ENCODE measurements at regions not wholly inside any gene's neighbourhood (a gene's known extent, or its start where the extent isn't known, plus 50 kb on each side); places are given as distances from the start of the nearest gene placed in this dataset.

DNA sequence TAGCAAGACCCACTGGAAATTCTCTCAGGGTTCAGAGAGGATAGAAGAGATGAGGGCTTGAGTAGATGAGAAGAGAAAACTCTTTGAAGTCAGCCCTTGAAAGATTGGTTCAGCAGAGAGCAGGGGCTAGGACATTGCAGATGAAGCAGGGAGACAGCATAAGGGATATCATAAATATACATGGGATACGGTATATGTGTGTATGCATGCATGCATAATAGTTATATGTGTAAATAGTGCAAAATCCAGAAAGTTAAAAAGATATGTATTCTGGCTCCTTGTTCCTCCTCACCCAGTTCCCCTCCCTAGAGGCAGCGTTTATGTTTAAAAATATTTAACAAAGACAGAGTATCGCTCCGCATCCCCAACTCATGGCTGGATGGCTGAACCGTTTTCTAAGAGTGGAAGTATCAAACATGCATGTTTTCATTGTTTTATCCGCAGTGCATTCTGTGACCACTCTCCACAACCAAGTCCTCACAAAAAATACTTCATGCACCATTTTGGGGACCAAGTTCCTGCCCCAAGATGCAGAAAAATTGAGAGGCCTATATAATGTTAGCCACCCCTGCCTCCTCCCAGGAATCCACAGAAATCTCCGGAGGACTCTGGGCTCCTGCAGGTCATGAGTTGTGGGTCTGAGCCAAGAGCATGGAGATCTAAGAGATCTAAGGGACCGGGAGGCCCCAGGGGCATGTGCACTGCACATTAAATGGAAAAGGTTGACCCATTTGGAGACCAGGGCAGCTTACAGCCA, 119.5 kb downstream of the MTX3 start:
- no peak for DNase-seq (ENCODE audit: low read depth, low spot score)

- no peak for DNase-seq (ENCODE audit: low read depth, low spot score)
Observed at GRCh38 chr5:79868163-79868670, 122.8 kb downstream of the MTX3 start.

GRCh38 chr5:79865579-79865978, 125.5 kb downstream of the MTX3 start:
- no peak for DNase-seq (ENCODE audit: low read depth, low spot score)

DNA sequence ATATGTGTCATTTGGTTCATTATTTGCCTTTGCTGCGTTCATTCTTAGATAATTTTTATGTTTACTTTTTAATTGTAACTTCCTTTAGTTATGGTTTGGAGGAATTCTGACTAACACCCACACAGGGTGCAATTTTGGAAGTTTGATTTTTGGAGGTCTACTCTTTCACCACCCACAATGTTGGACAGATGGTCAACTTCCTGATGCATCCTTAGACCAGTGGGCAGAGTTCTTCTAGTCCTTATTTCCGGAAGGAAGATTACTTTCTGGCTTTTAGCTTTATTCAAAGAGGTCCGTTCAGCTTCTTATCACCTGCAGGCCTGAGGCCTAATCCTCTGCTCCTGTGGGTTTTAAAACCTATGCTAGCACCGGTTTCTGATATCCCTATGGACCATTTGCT, 126.7 kb downstream of the MTX3 start:
- no peak for DNase-seq (ENCODE audit: low read depth, low spot score)

- DNase-seq (ENCODE audit: low read depth, low spot score), result no peak
Observed at GRCh38 chr5:79859588-79859987, 131.5 kb downstream of the MTX3 start.

GRCh38 chr5:79858410-79858723, 132.7 kb downstream of the MTX3 start:
- DNase-seq (ENCODE audit: low read depth, low spot score), result no peak

DNA sequence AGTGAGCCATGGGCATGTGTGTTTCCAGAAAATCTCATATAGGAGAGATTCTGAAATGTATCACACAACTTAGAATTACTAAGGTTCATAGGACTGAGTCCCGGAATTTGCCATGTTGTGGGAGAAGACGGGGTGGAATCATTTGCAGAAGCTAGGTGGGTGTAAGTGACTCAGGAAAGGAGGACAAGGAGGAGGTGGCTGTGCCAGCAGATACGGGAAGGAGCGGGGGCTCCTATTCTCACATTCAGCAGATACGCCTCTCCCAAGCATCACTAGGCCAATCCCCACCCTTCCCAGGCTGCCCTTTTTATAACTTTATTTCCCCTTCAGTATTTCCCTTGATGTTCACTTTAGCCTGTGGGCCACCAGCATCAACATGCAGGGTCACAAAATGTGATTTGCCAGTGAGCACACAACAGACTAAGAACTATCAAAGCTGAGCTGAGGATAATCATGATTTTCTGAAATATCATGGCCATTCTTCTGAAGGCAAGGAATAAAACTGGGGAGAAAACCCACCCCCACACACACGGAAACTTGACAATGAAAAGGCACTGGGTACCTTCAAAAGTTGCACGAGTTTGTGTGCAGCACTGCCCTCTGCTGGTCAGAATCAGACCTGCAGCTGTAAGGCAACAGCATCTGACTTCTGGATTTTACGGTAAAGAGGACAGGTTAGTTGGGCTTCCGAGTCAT, 133.2 kb downstream of the MTX3 start:
- peak; percentile 15 for DNase-seq (ENCODE audit: low read depth, low spot score)

DNA sequence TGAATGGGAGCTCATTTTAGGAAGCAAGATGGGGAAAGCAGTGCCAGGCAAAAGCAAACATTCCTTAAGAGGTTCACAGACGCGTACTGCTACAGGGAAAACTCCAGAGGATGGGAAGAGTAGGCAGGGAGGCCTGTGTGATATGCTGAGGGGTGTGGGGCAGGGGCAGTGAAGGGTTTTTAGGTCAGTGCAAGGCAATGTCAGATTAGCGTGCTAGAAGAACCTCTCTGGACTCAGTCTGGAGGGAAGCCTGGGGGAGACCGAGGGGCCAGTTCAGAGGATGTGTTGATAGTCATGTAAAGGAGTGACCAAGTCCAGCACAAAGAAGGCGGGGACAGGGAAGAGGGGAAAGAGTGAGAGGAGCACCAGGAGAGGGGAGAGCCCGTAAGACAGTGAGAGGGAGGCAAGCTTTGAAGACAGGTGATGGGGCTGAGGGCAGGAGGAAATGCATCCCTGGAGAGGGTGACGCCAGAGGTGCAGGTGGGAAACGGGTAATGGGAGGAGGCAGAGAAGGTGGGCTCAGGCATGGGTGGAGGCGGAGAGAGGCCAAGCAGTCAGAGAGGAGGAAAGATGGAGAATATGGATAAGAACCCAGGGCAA, 134.5 kb downstream of the MTX3 start:
- DNase-seq (ENCODE audit: low read depth, low spot score), result no peak

DNA sequence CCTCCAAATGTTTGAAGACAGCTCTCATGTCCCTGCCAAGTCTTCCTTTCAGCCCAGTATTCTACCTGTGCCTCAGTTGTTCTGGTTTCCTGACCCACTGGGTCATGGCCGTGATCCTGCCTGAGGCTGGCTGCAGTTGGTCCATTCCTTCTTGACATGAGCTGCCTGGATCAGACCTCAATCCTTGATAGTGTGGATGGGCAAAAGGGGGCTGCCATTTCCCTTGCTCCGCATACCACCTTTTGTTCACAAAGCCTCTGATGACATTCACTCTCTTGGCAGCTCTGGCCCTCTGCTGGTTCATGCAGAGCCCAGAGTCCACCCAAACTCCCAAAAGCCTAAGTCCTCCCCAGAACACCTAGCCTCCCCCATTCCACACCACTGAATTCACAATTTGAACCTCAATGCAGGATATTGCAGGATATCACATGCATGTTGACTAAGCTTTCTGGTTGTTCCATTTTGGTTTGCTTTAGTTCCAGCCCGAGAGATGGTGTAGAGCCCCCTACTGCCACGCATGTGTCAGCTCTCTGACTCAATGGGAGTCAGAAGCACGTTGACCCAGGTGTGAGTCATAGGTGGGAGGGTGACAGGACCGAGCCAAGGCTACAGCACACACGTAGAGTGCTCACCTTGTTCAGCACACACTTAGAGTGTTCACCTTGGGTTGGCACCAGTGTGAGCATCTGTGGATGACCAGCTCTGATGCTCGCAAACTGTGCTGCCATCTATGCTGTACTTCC, 137.2 kb downstream of the MTX3 start:
- DNase-seq (ENCODE audit: low read depth, low spot score), result no peak

DNA sequence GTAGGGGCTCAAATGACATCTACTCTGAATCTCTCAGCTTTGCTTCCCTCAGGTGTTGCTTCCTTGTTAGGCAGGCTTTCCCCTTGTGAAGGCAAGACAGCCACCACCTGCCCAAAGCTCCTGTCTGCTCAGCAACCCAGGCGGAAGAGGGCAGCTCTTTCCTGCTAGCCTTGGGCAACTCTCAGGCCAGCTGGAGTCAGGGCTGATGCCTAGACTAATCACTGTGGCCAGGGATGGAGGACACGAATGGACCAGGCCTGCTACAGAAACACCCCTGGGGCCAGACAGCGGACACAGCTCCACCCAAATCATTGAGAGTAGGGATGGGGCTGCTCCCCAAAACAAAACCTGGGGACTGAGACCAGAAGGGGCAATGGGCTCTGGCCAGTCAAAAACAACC, 138.0 kb downstream of the MTX3 start:
- DNase-seq (ENCODE audit: low read depth, low spot score), result no peak

DNA sequence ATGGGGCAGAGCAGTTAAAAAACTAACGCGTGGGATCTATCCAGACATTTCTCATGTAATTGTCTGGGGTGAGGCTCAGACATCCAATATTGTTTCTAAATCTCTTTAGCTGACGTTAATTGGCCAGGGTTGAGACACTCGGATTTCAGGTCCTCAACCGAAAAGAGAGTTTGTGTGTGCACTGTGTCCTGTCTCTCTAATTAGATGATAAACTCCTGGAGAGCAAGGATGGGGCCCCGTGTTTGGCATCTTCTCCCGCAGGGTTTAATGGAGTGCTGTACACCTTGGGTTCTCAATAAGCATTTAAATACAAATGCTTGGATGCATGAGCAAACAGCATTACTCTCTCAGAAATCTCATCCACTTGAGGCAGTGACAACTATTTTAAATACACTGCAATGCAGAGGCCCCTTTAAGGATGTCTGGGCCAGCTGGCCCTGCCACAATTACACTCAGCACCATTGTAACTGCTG, 139.6 kb downstream of the MTX3 start:
- no peak for DNase-seq (ENCODE audit: low read depth, low spot score)

DNA sequence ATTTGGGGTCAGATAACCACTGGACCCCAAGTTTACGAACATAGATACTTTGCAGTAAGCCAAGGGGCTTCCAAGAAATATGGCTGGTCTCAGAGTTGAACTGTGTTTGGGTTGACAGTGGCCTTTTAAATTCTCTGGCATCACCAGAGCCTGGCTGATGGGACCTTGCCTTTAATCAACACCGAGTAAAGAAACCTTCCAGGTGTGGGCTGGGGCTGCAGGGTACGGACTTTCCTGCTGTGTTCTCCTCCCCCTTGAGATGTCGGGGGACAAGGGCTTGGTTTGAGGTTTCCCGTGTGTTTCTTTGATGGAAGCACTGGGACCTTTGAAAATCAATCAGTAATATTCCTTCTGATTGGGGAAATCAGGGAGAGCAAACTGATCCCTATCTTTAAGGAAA, 140.1 kb downstream of the MTX3 start:
- no peak for DNase-seq (ENCODE audit: low read depth, low spot score)

DNA sequence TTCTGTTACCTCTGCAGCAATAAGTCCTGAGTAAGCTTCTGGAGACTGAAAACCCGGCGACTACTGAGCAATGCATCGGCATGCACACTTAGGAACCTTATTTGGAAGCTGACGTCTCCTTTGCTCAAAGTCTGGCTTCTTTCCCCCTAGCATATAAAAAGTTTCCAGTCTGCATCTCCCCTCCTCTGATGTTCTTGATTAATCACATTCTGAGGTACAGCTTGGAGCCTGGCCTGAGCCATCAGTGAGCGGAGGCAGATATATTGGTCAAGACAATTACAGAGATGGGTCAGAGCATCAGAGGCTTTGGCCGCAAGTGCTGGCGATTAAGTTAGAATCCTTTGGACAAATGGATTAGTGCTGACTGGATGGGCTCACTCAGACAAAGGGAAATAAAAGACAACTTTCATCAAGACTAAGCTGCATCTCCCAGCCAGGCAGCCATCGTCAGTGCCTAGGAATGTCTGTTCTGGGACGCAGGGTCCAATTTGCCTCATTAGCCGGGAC, 140.7 kb downstream of the MTX3 start:
- DNase-seq (ENCODE audit: low read depth, low spot score), result no peak

DNA sequence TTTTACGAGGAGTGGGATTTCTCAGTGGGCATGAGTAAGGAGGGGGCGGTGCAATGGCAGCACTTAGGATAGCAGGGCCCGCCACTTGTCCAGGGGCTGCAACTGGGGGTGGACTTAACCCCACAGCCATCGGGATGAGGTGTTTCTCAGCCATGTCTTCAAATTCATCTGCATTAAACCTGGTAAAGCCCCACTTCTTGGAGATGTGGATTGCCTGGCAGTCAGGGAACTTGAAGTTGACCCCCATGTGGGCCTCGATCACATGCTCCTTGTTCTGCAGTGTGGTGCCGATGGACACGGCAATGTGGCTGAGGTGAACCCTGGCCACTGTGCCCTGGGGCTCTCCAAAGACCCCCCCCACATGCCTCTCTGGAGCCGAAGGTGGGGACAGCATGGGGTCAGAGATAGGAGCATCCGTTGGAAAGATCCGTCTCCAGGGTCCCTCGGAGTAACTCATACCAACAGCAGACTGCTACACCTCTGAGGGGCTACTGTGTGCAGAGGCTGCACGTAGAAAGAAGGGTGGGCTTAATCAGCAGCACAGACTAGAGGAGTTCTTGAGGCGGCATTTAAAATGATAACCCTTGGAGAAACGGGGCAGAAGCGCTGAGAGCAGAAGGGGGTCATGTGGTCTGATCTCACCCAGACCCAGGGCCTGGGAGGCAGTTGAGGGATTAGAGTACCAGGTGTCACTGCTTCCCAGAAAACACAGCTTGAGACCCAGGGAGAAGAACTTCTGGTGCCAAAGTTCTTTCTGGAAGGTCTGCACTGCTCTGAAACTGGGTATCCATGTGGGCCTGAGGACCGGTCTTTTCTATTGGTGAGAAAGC, 141.4 kb downstream of the MTX3 start:
- DNase-seq (ENCODE audit: low read depth, low spot score), result no peak
